GM12878 (cell line): ENCODE measurements at regions not wholly inside any gene's neighbourhood (a gene's known extent, or its start where the extent isn't known, plus 50 kb on each side); places are given as distances from the start of the nearest gene placed in this dataset.

Source experiments
- ATAC-seq: fragments of 200-7000 bp; cut with Tn5 transposase; 3 replicates; pipeline ENCODE4 v1.9.1; 2020; ENCODE audit warnings: mild to moderate bottlenecking, moderate library complexity
- BruUV-seq: library from RNA; stranded (reverse); fragments of 400-500 nt; replicated peaks from 2 replicates; lab custom pipeline; 2021; lab: Mats Ljungman, UMichigan
- CTCF ChIA-PET: fragments of 300-600 bp; sonication (Branson Sonifier 250); formaldehyde crosslinking; extraction: SDS; loops from one replicate; lab custom pipeline; 2021; ENCODE audit warnings: inconsistent platforms; lab: Yijun Ruan, JAX
- POLR2A ChIA-PET: fragments of 350-600 bp; formaldehyde crosslinking; extraction: SDS; loops from one replicate; lab custom pipeline; 2021; ENCODE audit warnings: inconsistent platforms; lab: Charles Lee
- RAD21 ChIA-PET: fragments of 300-600 bp; sonication (Branson Sonifier 250); formaldehyde crosslinking; loops from one replicate; lab custom pipeline; 2023; ENCODE audit warnings: antibody characterized with exemption; ENCODE audit not compliant: unreplicated experiment; lab: Charles Lee
- SMC1A ChIA-PET: fragments of 300-600 bp; sonication (Branson Sonifier 250); formaldehyde crosslinking; loops from one replicate; lab custom pipeline; 2023; ENCODE audit not compliant: unreplicated experiment, uncharacterized antibody; lab: Charles Lee
- DNase-seq: peaks from one replicate; pipeline ENCODE4 v3.0.0-alpha.2; 2011; ENCODE audit warnings: low read depth, low spot score
- FAIRE-seq: peaks from 3 replicates; lab custom pipeline; 2011; peaks lifted over from hg19 to GRCh38; lab: Jason Lieb, UNC
- H2AFZ ChIP-seq: 2 replicates; pipeline ENCODE4 v1.6.0; 2011; ENCODE audit warnings: low read depth, low read length, control low read depth; ENCODE audit not compliant: control insufficient read depth
- H3K27ac ChIP-seq: 2 replicates; pipeline ENCODE4 v1.5.1; 2011; ENCODE audit warnings: control low read depth; ENCODE audit not compliant: control insufficient read depth, insufficient read depth
- H3K27me3 ChIP-seq, 2 experiments: replicated peaks in 1 of 2; 2 replicates each; pipeline versions ENCODE4 v1.6.0 to v1.6.1; 2011; ENCODE audit warnings: low read length in 1 of 2; ENCODE audit not compliant: control insufficient read depth in 2 of 2, insufficient read depth in 2 of 2
- H3K36me3 ChIP-seq, 2 experiments: 2 replicates each; pipeline ENCODE4 v1.5.1; 2011; ENCODE audit warnings: low read length in 1 of 2; ENCODE audit not compliant: control insufficient read depth in 2 of 2, insufficient read depth in 2 of 2
- H3K4me1 ChIP-seq: 2 replicates; pipeline ENCODE4 v1.6.1; 2011; ENCODE audit warnings: mild to moderate bottlenecking, low read length, moderate library complexity, mixed read lengths; ENCODE audit not compliant: control insufficient read depth, insufficient read depth
- H3K4me2 ChIP-seq: 2 replicates; pipeline ENCODE4 v1.6.0; 2011; ENCODE audit warnings: control low read depth; ENCODE audit not compliant: control insufficient read depth, insufficient read depth
- H3K4me3 ChIP-seq: fragments of 200-600 bp; sonication (generic); 2 replicates; pipeline ENCODE4 v1.5.1; 2016
- H3K79me2 ChIP-seq: 2 replicates; pipeline ENCODE4 v1.6.0; 2011; ENCODE audit warnings: low read length; ENCODE audit not compliant: control insufficient read depth, insufficient read depth
- H3K9ac ChIP-seq: 2 replicates; pipeline ENCODE4 v1.8.0; 2011; ENCODE audit warnings: low read length, control low read depth, mixed read lengths; ENCODE audit not compliant: control insufficient read depth, insufficient read depth
- H3K9me3 ChIP-seq: replicated peaks from 3 replicates; pipeline ENCODE4 v1.5.1; 2011; ENCODE audit warnings: mild to moderate bottlenecking, low read length; ENCODE audit not compliant: control insufficient read depth, insufficient read depth
- H4K20me1 ChIP-seq: 2 replicates; pipeline ENCODE4 v1.6.0; 2011; ENCODE audit not compliant: control insufficient read depth, insufficient read depth
- ATF3 ChIP-seq: IDR thresholded peaks from 2 replicates; pipeline ENCODE4 v1.6.1; 2011; ENCODE audit warnings: low read depth, mild to moderate bottlenecking, low read length, moderate library complexity, borderline replicate concordance; ENCODE audit errors: extremely low read depth
- BCL11A ChIP-seq: IDR thresholded peaks from 2 replicates; pipeline ENCODE4 v1.6.1; 2011; ENCODE audit warnings: low read depth, low read length
- CBX3 ChIP-seq: fragments of 200-600 bp; sonication (generic); IDR thresholded peaks from 2 replicates; pipeline ENCODE4 v1.6.1; 2016; ENCODE audit warnings: low read depth, borderline replicate concordance
- E2F8 ChIP-seq: fragments of 450-650 bp; IDR thresholded peaks from 2 replicates; pipeline ENCODE4 v1.6.1; 2018; ENCODE audit warnings: mild to moderate bottlenecking, low read depth, moderate library complexity; ENCODE audit not compliant: partially characterized antibody
- IKZF1 ChIP-seq: fragments of 450-650 bp; conservative IDR thresholded peaks from 2 replicates; pipeline ENCODE4 v1.6.1; 2017; ENCODE audit warnings: antibody characterized with exemption, mild to moderate bottlenecking
- IRF4 ChIP-seq: IDR thresholded peaks from 2 replicates; pipeline ENCODE4 v1.6.1; 2011; ENCODE audit warnings: low read depth, low read length
- MEF2A ChIP-seq: IDR thresholded peaks from 2 replicates; pipeline ENCODE4 v1.6.1; 2011; ENCODE audit warnings: low read depth, mild to moderate bottlenecking, low read length, moderate library complexity; ENCODE audit not compliant: insufficient read depth
- NR2C1 ChIP-seq: fragments of 450-650 bp; IDR thresholded peaks from 2 replicates; pipeline ENCODE4 v1.6.1; 2017; ENCODE audit warnings: antibody characterized with exemption, mild to moderate bottlenecking, moderate library complexity
- PAX5 ChIP-seq: IDR thresholded peaks from 2 replicates; pipeline ENCODE4 v1.6.1; 2011; ENCODE audit warnings: low read depth, low read length, borderline replicate concordance
- POLR2A ChIP-seq: IDR thresholded peaks from 2 replicates; pipeline ENCODE4 v1.6.1; 2011; ENCODE audit warnings: low read depth, mild to moderate bottlenecking, low read length
- RAD51 ChIP-seq: fragments of 450-650 bp; IDR thresholded peaks from 2 replicates; pipeline ENCODE4 v1.6.1; 2016; ENCODE audit warnings: moderate library complexity, mild to moderate bottlenecking, inconsistent platforms
- RBBP5 ChIP-seq: fragments of 200-600 bp; sonication (generic); conservative IDR thresholded peaks from 2 replicates; pipeline ENCODE4 v1.6.1; 2016
- SREBF2 ChIP-seq: IDR thresholded peaks from 2 replicates; pipeline ENCODE4 v1.6.1; 2012; ENCODE audit warnings: mild to moderate bottlenecking, low read length
- TARDBP ChIP-seq: IDR thresholded peaks from 2 replicates; pipeline ENCODE4 v1.6.1; 2016; ENCODE audit warnings: borderline replicate concordance
- ZNF24 ChIP-seq: fragments of 450-650 bp; IDR thresholded peaks from 2 replicates; pipeline ENCODE4 v1.6.1; 2017; ENCODE audit warnings: antibody characterized with exemption, mild to moderate bottlenecking
- WGBS: methylation state at CpG from one replicate; pipeline ENCODE4 v1.1.6; 2016; ENCODE audit warnings: low lambda C conversion rate; ENCODE audit not compliant: insufficient replicate concordance, insufficient coverage; ENCODE audit errors: missing lambda C conversion rate; 5-methylcytosine and 5-hydroxymethylcytosine counted together
- in situ Hi-C: fragments of 300-500 bp; cut with MboI; formaldehyde crosslinking; loops from 9 replicates; pipeline ENCODE4 v1.14.3; 2018; ENCODE audit warnings: mixed read lengths
- intact Hi-C: fragments of 100-400 bp; cut with micrococcal nuclease; formaldehyde crosslinking; loops from one replicate; pipeline ENCODE4 v1.14.2; 2022; ENCODE audit not compliant: unreplicated experiment

- H3K9ac ChIP-seq: no peak overlapping the region
- 0% methylated on average over 2 of the region's 2 CpGs for WGBS
- in situ Hi-C loops (no loop called here), intact Hi-C loops (no loop called here)
- no peak overlapping the region for H2AFZ ChIP-seq
- H3K27me3 ChIP-seq: no peaks in the 10 kb centered on the region; a peak in 2 of 4 replicates
- SMC1A ChIA-PET: no interaction called here
- DNase-seq (no peak), FAIRE-seq (no peak), ATAC-seq (no peak)
- no peak overlapping the region for H3K4me2 ChIP-seq
- no peaks in the 10 kb centered on the region for H3K79me2 ChIP-seq
- POLR2A ChIA-PET: no interaction called here
- CTCF ChIA-PET: no interaction called here
- no peaks in the 10 kb centered on the region for H3K4me1 ChIP-seq
- no peaks in the 10 kb centered on the region for H3K9me3 ChIP-seq
- RAD21 ChIA-PET: no interaction called here
- no peak overlapping the region for H3K27ac ChIP-seq
- no peaks in the 10 kb centered on the region for H3K36me3 ChIP-seq
- no TSS peak for BruUV-seq
- TF ChIP-seq RBBP5: no peak
- no peak for TF ChIP-seq SREBF2
- TF ChIP-seq ZNF24: no peak
- TF ChIP-seq CBX3: no peak
- TF ChIP-seq ATF3: no peak
- no peak for TF ChIP-seq E2F8
- TF ChIP-seq TARDBP: no peak
- TF ChIP-seq PAX5: no peak
- TF ChIP-seq IKZF1: no peak
- TF ChIP-seq IRF4: no peak
- TF ChIP-seq NR2C1: no peak
- no peak for TF ChIP-seq MEF2A
- TF ChIP-seq POLR2A: no peak
- TF ChIP-seq BCL11A: no peak
- TF ChIP-seq RAD51: no peak
- no peak overlapping the region for H3K4me3 ChIP-seq
- H4K20me1 ChIP-seq: no peaks in the 10 kb centered on the region
Observed at GRCh38 chr10:3306050-3306449, 133.5 kb upstream of the PITRM1 start.
